ENCODE measurements at regions not wholly inside any gene's neighbourhood (a gene's known extent, or its start where the extent isn't known, plus 50 kb on each side); places are given as distances from the start of the nearest gene placed in this dataset.

- DNase-seq (no peak), ATAC-seq (replicated peaks in 1 of 4) (no peak)
- ChIA-PET CTCF (no interaction called here), POLR2A (no interaction called here)
- no peaks in the 10 kb centered on the region for H3K9me3 Mint-ChIP-seq
- H3K27ac ChIP-seq (ENCODE audit: low read length), result no peak overlapping the region
- peaks cover 4 to 6% of the 10 kb centered on the region in 2 donors for H3K27me3 Mint-ChIP-seq
- H3K36me3 ChIP-seq (ENCODE audit: control insufficient read depth in 2 of 2, extremely low read depth in 1 of 2, insufficient read depth in 1 of 2, low read length in 1 of 2), result no peaks in the 10 kb centered on the region
- H3K27ac Mint-ChIP-seq, result no peak overlapping the region
- H3K4me3 ChIP-seq (ENCODE audit: control insufficient read depth in 1 of 2, extremely low read depth in 1 of 2, low read length in 1 of 2), result no peak overlapping the region
- H3K4me3 Mint-ChIP-seq, result no peak overlapping the region
- no peaks in the 10 kb centered on the region for H3K4me1 Mint-ChIP-seq
- H3K36me3 Mint-ChIP-seq, result no peaks in the 10 kb centered on the region
- H3K4me1 ChIP-seq (ENCODE audit: control insufficient read depth in 1 of 2, extremely low read depth in 1 of 2, insufficient read depth in 2 of 2, low read length in 2 of 2), result no peaks in the 10 kb centered on the region
- WGBS (ENCODE audit: insufficient coverage), result no CpG with 5 or more reads among the region's 2 CpGs
- H3K9me3 ChIP-seq, result no peaks in the 10 kb centered on the region
- H3K27me3 ChIP-seq (replicated peaks in 1 of 2; ENCODE audit: control insufficient read depth in 2 of 2, extremely low read depth in 1 of 2, insufficient read depth in 2 of 2, low read length in 1 of 2), result no peaks in the 10 kb centered on the region
Observed at GRCh38 chr2:215712871-215713790, 277.3 kb upstream of the FN1 start.

GRCh38 chr2:215712219-215712868 is 276.5 kb upstream of the FN1 start:
- ATAC-seq (replicated peaks in 1 of 4), result no peak
- Mint-ChIP-seq H3K36me3 (no peaks in the 10 kb centered on the region), H3K4me3 (no peak overlapping the region), H3K4me1 (no peaks in the 10 kb centered on the region), H3K27me3 (peaks cover 4 to 6% of the 10 kb centered on the region in 2 donors), H3K9me3 (no peaks in the 10 kb centered on the region), H3K27ac (no peak overlapping the region)
- no peak overlapping the region for H3K4me3 ChIP-seq (ENCODE audit: control insufficient read depth in 1 of 2, extremely low read depth in 1 of 2, low read length in 1 of 2)
- H3K4me1 ChIP-seq (ENCODE audit: control insufficient read depth in 1 of 2, extremely low read depth in 1 of 2, insufficient read depth in 2 of 2, low read length in 2 of 2), result no peaks in the 10 kb centered on the region
- DNase-seq, result no peak
- H3K9me3 ChIP-seq, result no peaks in the 10 kb centered on the region
- no peaks in the 10 kb centered on the region for H3K36me3 ChIP-seq (ENCODE audit: control insufficient read depth in 2 of 2, extremely low read depth in 1 of 2, insufficient read depth in 1 of 2, low read length in 1 of 2)
- POLR2A ChIA-PET, result no interaction called here
- H3K27ac ChIP-seq (ENCODE audit: low read length), result no peak overlapping the region
- CTCF ChIA-PET, result no interaction called here
- H3K27me3 ChIP-seq (replicated peaks in 1 of 2; ENCODE audit: control insufficient read depth in 2 of 2, extremely low read depth in 1 of 2, insufficient read depth in 2 of 2, low read length in 1 of 2), result no peaks in the 10 kb centered on the region
- WGBS (ENCODE audit: insufficient coverage), result 85% methylated on average over 1 of the region's 3 CpGs

DNA sequence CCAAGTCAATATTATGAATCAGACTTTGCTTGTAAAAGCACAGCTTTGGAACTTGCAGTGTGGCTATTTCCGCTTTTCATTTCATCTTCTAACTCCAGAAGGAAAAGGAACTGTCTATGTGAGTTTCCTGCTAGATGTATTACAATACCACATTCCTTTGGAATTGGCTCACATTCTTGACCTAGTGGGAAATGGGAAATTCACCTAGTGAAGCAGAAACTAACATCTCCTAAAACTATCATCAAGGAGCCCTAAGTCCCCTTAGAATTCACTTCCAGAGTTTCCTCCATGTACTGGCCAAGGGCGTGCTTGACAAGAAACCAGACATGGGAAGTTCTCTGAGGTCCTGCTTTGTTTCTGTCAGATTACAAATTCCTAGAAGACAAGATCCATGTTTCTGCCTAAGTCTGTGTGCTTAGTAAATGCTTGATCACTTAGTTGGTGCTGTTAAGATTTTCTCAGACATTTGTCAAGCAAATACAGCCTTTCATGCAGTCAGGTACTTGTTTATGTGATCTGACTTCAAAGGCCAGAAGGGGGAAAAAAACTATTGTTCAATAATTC is 275.7 kb upstream of the FN1 start:
- Histone ChIP-seq H3K4me3 (ENCODE audit: control insufficient read depth in 1 of 2, extremely low read depth in 1 of 2, low read length in 1 of 2) (no peak overlapping the region), H3K27ac (ENCODE audit: low read length) (no peak overlapping the region), H3K4me1 (ENCODE audit: control insufficient read depth in 1 of 2, extremely low read depth in 1 of 2, insufficient read depth in 2 of 2, low read length in 2 of 2) (no peaks in the 10 kb centered on the region), H3K27me3 (replicated peaks in 1 of 2; ENCODE audit: control insufficient read depth in 2 of 2, extremely low read depth in 1 of 2, insufficient read depth in 2 of 2, low read length in 1 of 2) (no peaks in the 10 kb centered on the region), H3K9me3 (no peaks in the 10 kb centered on the region), H3K36me3 (ENCODE audit: control insufficient read depth in 2 of 2, extremely low read depth in 1 of 2, insufficient read depth in 1 of 2, low read length in 1 of 2) (no peaks in the 10 kb centered on the region)
- ATAC-seq (replicated peaks in 1 of 4) (no peak), DNase-seq (no peak)
- Mint-ChIP-seq H3K4me3 (no peak overlapping the region), H3K27ac (no peak overlapping the region), H3K36me3 (no peaks in the 10 kb centered on the region), H3K9me3 (no peaks in the 10 kb centered on the region), H3K27me3 (peaks cover 4 to 6% of the 10 kb centered on the region in 2 donors), H3K4me1 (no peaks in the 10 kb centered on the region)
- WGBS (ENCODE audit: insufficient coverage), result 100% methylated on average over 1 of the region's 2 CpGs
- ChIA-PET CTCF (no interaction called here), POLR2A (no interaction called here)

DNA sequence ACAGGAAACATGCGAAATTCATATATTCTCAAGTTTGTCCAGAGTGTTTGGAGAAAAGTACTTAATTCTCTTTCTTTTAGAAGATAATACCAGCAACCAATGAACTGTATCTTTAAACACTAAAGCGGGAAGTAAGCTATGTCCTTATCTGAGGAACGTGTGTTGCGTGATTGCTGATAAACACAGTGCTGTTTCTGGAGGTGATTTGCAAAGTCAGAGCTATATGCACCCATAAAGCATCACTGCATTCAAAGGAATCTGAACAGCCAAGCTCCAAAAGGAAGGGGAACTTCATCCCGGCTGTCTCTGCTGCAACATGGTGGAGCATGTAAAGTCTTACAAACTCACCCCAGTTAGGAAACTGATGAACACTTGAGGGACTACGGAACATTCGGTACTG is 271.7 kb upstream of the FN1 start:
- ATAC-seq (replicated peaks in 1 of 4) (no peak), DNase-seq (no peak)
- no CpG with 5 or more reads among the region's 7 CpGs for WGBS (ENCODE audit: insufficient coverage)
- Histone ChIP-seq H3K4me1 (ENCODE audit: control insufficient read depth in 1 of 2, extremely low read depth in 1 of 2, insufficient read depth in 2 of 2, low read length in 2 of 2) (no peaks in the 10 kb centered on the region), H3K4me3 (ENCODE audit: control insufficient read depth in 1 of 2, extremely low read depth in 1 of 2, low read length in 1 of 2) (no peak overlapping the region), H3K27ac (ENCODE audit: low read length) (no peak overlapping the region), H3K9me3 (no peaks in the 10 kb centered on the region), H3K27me3 (replicated peaks in 1 of 2; ENCODE audit: control insufficient read depth in 2 of 2, extremely low read depth in 1 of 2, insufficient read depth in 2 of 2, low read length in 1 of 2) (no peaks in the 10 kb centered on the region), H3K36me3 (ENCODE audit: control insufficient read depth in 2 of 2, extremely low read depth in 1 of 2, insufficient read depth in 1 of 2, low read length in 1 of 2) (no peaks in the 10 kb centered on the region)
- no peaks in the 10 kb centered on the region for H3K9me3 Mint-ChIP-seq
- ChIA-PET POLR2A (no interaction called here), CTCF (no interaction called here)
- H3K4me3 Mint-ChIP-seq, result no peak overlapping the region
- H3K36me3 Mint-ChIP-seq, result no peaks in the 10 kb centered on the region
- no peak overlapping the region for H3K27ac Mint-ChIP-seq
- H3K27me3 Mint-ChIP-seq, result peaks cover 0 to 2% of the 10 kb centered on the region in 2 donors
- H3K4me1 Mint-ChIP-seq, result no peaks in the 10 kb centered on the region

DNA sequence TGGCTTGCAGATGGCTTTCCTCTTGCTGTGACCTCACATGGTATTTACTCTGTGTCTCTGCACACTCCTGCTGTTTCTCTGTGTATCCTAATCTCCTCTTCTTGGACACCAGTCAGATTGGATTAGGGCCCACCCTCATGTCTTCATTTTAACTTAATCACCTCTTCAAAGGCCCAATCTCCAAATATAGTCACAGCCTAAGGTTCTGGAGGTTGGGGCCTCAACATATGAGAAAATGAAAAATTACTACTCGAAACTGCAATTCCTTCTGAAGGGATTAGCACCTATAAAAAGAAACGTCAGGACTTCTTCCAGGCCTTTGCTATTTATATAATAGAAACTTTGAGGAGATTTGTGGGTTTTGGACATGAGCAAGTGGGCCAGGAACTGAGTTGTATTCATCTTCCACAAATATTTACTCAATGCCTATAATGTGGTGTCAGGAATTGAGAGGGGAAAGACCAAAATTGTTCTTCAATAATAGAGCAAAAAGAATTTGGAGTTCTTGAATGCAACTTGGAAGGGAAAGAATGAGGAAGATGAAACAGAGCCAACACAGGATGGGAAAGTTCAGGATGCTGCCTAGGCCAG is 270.0 kb upstream of the FN1 start:
- Histone ChIP-seq H3K4me1 (ENCODE audit: control insufficient read depth in 1 of 2, extremely low read depth in 1 of 2, insufficient read depth in 2 of 2, low read length in 2 of 2) (no peaks in the 10 kb centered on the region), H3K9me3 (no peaks in the 10 kb centered on the region), H3K4me3 (ENCODE audit: control insufficient read depth in 1 of 2, extremely low read depth in 1 of 2, low read length in 1 of 2) (no peak overlapping the region), H3K27me3 (replicated peaks in 1 of 2; ENCODE audit: control insufficient read depth in 2 of 2, extremely low read depth in 1 of 2, insufficient read depth in 2 of 2, low read length in 1 of 2) (no peaks in the 10 kb centered on the region), H3K36me3 (ENCODE audit: control insufficient read depth in 2 of 2, extremely low read depth in 1 of 2, insufficient read depth in 1 of 2, low read length in 1 of 2) (no peaks in the 10 kb centered on the region), H3K27ac (ENCODE audit: low read length) (no peak overlapping the region)
- no peaks in the 10 kb centered on the region for H3K36me3 Mint-ChIP-seq
- CTCF ChIA-PET, result no interaction called here
- POLR2A ChIA-PET, result interaction anchor here in 1 of 2 donors (0.5 kb wide), 1 partner anchor 59 kb away, joined by 3 read pairs; no protein-coding TSS in a partner anchor
- H3K27ac Mint-ChIP-seq, result no peak overlapping the region
- DNase-seq, result no peak
- no peaks in the 10 kb centered on the region for H3K9me3 Mint-ChIP-seq
- no CpG with 5 or more reads among the region's 2 CpGs for WGBS (ENCODE audit: insufficient coverage)
- no peaks in the 10 kb centered on the region for H3K4me1 Mint-ChIP-seq
- H3K27me3 Mint-ChIP-seq, result peaks cover 0 to 2% of the 10 kb centered on the region in 2 donors
- no peak for ATAC-seq (replicated peaks in 1 of 4)
- no peak overlapping the region for H3K4me3 Mint-ChIP-seq

GRCh38 chr2:215705281-215705680 is 269.4 kb upstream of the FN1 start:
- Histone ChIP-seq H3K36me3 (ENCODE audit: control insufficient read depth in 2 of 2, extremely low read depth in 1 of 2, insufficient read depth in 1 of 2, low read length in 1 of 2) (no peaks in the 10 kb centered on the region), H3K9me3 (no peaks in the 10 kb centered on the region), H3K4me1 (ENCODE audit: control insufficient read depth in 1 of 2, extremely low read depth in 1 of 2, insufficient read depth in 2 of 2, low read length in 2 of 2) (no peaks in the 10 kb centered on the region), H3K4me3 (ENCODE audit: control insufficient read depth in 1 of 2, extremely low read depth in 1 of 2, low read length in 1 of 2) (no peak overlapping the region), H3K27me3 (replicated peaks in 1 of 2; ENCODE audit: control insufficient read depth in 2 of 2, extremely low read depth in 1 of 2, insufficient read depth in 2 of 2, low read length in 1 of 2) (no peaks in the 10 kb centered on the region), H3K27ac (ENCODE audit: low read length) (no peak overlapping the region)
- ChIA-PET POLR2A (no interaction called here), CTCF (no interaction called here)
- Mint-ChIP-seq H3K4me1 (no peaks in the 10 kb centered on the region), H3K9me3 (no peaks in the 10 kb centered on the region), H3K4me3 (no peak overlapping the region), H3K27me3 (peaks cover 0 to 2% of the 10 kb centered on the region in 2 donors), H3K27ac (no peak overlapping the region), H3K36me3 (no peaks in the 10 kb centered on the region)
- WGBS (ENCODE audit: insufficient coverage), result no CpG with 5 or more reads among the region's 2 CpGs
- ATAC-seq (replicated peaks in 1 of 4) (no peak), DNase-seq (no peak)

All from T-cell (primary cell).